GM18520 (cell line): ENCODE measurements at regions not wholly inside any gene's neighbourhood (a gene's known extent, or its start where the extent isn't known, plus 50 kb on each side); places are given as distances from the start of the nearest gene placed in this dataset.

Experiments
- ATAC-seq: cut with Tn5 transposase; IDR thresholded peaks from one replicate; pipeline ENCODE4 v1.9.1; 2021; ENCODE audit not compliant: unreplicated experiment

- no peak for ATAC-seq
These were observed 62.7 kb upstream of the BRINP3 start for GRCh38 chr1:190540366-190540765.

GRCh38 chr1:190551638-190552037 is 74.0 kb upstream of the BRINP3 start:
- no peak for ATAC-seq

GRCh38 chr1:190560161-190560681 is 82.6 kb upstream of the BRINP3 start:
- ATAC-seq, result no peak

GRCh38 chr1:190563230-190563629 is 85.6 kb upstream of the BRINP3 start:
- no peak for ATAC-seq

GRCh38 chr1:190564117-190564516 is 86.5 kb upstream of the BRINP3 start:
- ATAC-seq, result no peak

GRCh38 chr1:190578017-190578416 is 100.4 kb upstream of the BRINP3 start:
- no peak for ATAC-seq

GRCh38 chr1:190578526-190578925 is 100.9 kb upstream of the BRINP3 start:
- no peak for ATAC-seq

GRCh38 chr1:190579552-190580193 is 102.0 kb upstream of the BRINP3 start:
- no peak for ATAC-seq

GRCh38 chr1:190583862-190584261 is 106.2 kb upstream of the BRINP3 start:
- ATAC-seq, result no peak

GRCh38 chr1:190588424-190588823 is 110.8 kb upstream of the BRINP3 start:
- ATAC-seq, result no peak

- no peak for ATAC-seq
These were observed 117.8 kb upstream of the BRINP3 start for GRCh38 chr1:190595438-190595837.

- ATAC-seq, result no peak
These were observed 119.6 kb upstream of the BRINP3 start for GRCh38 chr1:190597294-190597693.

GRCh38 chr1:190599670-190600069 is 122.0 kb upstream of the BRINP3 start:
- no peak for ATAC-seq

- ATAC-seq, result no peak
These were observed 124.7 kb upstream of the BRINP3 start for GRCh38 chr1:190602325-190602724.

- ATAC-seq, result no peak
These were observed 130.6 kb upstream of the BRINP3 start for GRCh38 chr1:190608282-190608681.

GRCh38 chr1:190615818-190616217 is 138.2 kb upstream of the BRINP3 start:
- no peak for ATAC-seq

GRCh38 chr1:190616235-190616634 is 138.6 kb upstream of the BRINP3 start:
- no peak for ATAC-seq

GRCh38 chr1:190619724-190620123 is 142.1 kb upstream of the BRINP3 start:
- ATAC-seq, result no peak

- no peak for ATAC-seq
These were observed 155.8 kb upstream of the BRINP3 start for GRCh38 chr1:190633488-190633887.

GRCh38 chr1:190634134-190634533 is 156.5 kb upstream of the BRINP3 start:
- ATAC-seq, result no peak

GRCh38 chr1:190649553-190649952 is 171.9 kb upstream of the BRINP3 start:
- ATAC-seq, result no peak

- ATAC-seq, result no peak
These were observed 181.2 kb upstream of the BRINP3 start for GRCh38 chr1:190658907-190659306.

- no peak for ATAC-seq
These were observed 186.3 kb upstream of the BRINP3 start for GRCh38 chr1:190663962-190664361.
